NCI-H1092 treated with DMSO at 0.1 percent for 48 hours (cell line): ENCODE measurements at regions not wholly inside any gene's neighbourhood (a gene's known extent, or its start where the extent isn't known, plus 50 kb on each side); places are given as distances from the start of the nearest gene placed in this dataset.

ENCODE experiments used
- DNase-seq: peaks from one replicate; lab custom pipeline; 2025; lab: John Stamatoyannopoulos, UW

GRCh38 chr6:21997119-21998037, 299.5 kb downstream of the PRL start:
- DNase-seq, result no peak

DNA sequence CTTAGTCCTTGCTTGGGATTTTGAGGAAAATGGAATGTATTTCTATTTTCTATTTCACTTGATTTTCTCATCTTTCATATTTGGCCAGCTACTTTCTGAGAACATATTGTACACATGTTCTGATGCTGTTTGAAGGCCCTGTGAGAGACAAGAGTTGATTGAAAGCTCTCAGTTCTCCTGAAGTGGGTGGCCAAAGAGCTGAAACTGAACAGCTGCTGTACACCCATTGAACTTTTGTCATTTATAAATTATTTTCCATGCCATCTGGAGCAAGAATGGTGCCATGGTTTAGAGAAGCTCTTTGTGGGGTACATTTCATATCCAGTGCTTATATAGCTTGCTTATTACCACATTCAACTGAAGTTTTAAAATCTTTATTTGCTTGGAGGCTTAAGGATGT, 298.3 kb downstream of the PRL start:
- peak; percentile 8 for DNase-seq

- no peak for DNase-seq
Measured at GRCh38 chr6:21999012-21999528, 297.8 kb downstream of the PRL start.

DNA sequence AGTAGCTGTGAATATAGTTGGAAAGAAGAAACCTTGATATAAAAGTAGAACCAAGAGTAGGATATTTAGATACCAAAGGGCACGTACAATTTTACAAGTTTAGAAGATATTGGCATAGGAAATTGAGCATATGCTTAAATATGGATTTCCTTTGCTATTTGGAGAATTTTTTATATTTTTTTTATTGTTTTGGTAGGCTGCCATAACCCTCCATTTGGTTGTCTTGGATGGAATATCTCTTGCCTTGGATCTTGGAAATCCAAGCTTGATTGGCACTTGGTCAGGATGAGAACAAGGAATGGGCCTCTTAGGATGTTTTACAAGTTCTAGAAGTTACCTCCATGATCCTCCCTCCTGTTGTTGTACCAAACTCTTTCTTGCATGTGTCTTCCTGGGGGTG, 297.1 kb downstream of the PRL start:
- no peak for DNase-seq

DNA sequence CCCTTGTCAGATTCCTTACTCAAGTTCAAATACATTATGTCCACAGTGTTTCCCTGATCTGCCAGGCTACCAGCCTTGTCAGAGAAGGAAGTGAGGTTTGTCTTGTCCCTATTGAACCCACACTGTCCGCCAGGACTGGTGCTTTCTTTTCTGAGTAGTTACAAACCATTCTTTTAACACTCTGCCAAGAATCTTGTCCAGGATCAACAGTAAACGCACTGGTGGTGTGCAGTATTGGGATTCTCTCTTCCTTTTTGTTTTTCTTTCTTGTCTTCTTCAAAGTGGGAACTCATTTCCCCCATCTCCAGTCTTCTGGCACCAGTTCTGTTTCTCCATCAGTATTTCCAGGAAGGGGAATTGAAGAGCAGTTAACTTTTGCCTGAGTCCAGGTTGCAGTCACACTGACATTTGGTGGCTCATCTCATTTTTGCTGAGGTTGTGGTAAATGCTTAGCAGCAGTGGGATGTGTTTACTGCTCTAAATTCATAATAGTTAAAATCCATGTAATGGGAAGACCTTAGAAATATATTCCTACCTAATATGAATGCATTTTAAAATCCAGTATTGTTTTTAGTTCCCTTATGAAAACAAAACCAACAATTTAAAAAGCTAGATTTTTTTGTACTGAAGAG, 295.3 kb downstream of the PRL start:
- no peak for DNase-seq

- no peak for DNase-seq
Measured at GRCh38 chr6:22003287-22003686, 293.5 kb downstream of the PRL start.

- no peak for DNase-seq
Measured at GRCh38 chr6:22006795-22007194, 290.0 kb downstream of the PRL start.

DNA sequence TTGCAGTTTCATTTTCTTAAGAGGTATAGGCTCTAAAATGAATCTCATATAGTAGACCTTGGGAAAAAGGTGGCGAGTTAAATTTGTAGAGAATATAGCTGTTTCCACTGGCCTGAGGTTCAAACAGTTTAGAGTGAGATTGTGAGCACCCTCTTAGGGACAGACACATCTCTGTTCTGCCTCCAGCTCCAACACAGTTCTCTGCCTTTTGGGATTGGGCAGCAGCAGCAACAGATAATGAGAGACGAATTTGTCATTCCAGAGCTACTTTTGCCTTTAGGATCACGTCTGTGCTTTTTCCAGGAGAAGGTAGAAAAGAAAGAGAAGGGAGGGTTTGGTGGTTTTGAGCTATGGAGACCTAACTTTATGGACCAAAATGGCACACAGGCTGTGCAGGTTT, 289.4 kb downstream of the PRL start:
- DNase-seq, result no peak

DNA sequence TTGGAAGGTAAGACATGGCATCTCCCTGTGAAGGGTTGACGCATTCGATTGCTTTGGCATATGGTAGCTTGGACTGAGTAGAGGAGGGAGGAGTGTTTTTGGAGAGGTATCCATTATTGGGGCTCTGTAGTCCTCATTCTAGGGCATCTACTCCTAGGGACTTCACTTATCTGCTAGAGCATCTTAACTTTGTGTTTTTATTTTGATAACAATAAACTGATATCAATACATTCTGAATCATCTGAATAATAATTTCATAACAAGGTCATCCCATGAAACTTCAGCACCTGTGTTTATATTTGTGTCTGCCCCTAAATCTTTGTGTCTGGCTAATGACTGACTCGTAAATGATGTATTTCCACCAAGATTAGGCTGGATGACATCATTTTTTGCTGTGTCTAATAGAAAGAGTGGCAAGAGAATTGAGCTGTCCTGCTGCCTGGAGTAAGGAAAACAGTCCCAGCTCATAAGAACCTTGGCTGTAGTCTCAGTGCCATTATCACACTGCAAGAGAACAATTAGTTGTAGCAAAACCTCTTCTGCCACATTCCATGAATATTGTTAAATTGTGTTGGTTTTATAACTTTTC, 288.5 kb downstream of the PRL start:
- no peak for DNase-seq

DNA sequence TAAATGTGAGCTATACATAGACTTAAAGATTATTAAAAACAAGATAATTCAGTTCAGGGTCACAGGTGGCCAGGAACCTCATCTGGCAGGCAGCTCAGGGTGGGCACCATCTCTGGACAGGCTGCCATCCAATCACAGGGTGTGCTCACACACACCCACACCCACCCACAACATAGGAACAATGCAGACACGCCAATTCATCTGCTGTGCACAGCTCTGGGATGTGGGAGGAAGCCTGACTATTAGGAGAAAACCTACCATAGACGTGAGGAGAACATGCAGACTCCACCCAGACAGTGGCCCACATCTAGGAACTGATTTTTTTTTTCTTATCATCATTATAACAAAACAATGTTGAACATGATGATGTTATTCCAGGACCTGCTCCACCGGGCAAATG, 286.7 kb downstream of the PRL start:
- DNase-seq, result no peak

GRCh38 chr6:22015216-22015615, 281.6 kb downstream of the PRL start:
- DNase-seq, result no peak

DNA sequence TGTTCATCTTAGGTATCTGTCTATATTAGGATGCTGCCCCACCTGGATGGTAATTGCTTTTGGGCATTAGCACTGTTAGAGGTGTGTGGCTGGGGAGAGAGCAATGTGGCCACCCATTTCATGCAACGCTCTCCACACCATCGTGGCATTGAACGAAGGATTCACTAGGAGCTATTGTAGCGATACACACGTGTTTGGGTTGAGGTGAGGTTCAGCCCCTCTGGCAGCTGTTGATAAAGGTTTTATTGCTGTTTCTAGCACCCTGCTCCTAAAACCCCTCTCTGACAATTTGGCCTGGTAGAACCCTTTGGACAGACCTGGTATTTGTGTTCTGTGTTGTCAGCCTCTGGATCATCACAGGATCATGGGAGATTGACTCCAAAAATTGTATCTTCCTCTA, 280.9 kb downstream of the PRL start:
- no peak for DNase-seq

GRCh38 chr6:22017272-22017671, 279.6 kb downstream of the PRL start:
- DNase-seq, result no peak

- DNase-seq, result no peak
Measured at GRCh38 chr6:22017766-22018165, 279.1 kb downstream of the PRL start.

DNA sequence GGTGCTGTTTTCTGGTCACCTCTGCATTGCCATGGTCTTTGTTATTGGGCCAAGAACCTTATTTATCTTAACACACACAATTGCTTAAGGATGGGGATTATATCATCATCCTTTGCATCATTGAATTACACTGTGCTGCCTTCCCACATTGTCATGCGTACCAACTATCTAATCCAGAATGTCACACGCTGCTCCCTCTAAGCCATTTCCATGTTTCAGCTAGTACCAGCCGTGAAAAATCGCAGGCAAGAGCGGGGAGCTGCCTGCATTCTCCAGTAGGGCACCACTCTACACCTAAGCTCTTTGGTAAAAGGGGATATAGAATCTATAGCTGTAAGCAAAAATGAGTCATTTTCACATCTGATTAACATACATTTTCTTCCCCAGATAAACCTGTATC, 277.0 kb downstream of the PRL start:
- no peak for DNase-seq

DNA sequence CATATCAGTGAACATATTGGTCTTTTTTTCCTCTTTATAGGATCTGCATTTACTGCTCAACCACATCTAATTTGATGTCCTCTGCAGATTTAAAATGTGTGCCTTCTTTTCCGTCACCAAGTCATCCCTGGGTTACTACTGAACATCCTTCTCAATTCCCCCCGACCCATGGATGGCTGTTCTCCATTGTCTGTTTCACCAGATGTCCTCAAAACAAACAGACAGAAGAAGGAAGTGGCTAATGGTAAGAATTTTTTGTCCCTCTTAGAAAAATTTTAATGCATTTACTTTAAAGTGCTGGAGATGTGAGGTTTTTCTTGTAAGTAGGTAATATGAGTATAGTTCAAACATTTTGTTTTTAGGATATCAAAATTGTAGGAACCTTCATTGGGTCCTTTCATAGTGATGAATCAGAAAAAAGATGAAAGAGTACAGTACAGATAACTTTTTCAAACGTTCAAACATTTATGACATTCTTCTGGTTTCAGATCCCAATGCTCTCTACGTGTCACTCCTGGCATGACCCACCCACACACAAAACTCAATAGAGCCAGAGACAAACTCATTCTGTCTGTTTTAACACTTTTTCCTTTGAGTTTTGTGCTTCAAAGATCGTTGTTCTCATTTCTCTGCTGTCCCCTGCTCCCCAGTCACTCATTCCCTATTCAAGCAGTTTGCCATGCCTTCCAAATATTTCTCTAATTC, 276.4 kb downstream of the PRL start:
- no peak for DNase-seq

- DNase-seq, result no peak
Measured at GRCh38 chr6:22021966-22022365, 274.9 kb downstream of the PRL start.

GRCh38 chr6:22023937-22024336, 272.9 kb downstream of the PRL start:
- no peak for DNase-seq

DNA sequence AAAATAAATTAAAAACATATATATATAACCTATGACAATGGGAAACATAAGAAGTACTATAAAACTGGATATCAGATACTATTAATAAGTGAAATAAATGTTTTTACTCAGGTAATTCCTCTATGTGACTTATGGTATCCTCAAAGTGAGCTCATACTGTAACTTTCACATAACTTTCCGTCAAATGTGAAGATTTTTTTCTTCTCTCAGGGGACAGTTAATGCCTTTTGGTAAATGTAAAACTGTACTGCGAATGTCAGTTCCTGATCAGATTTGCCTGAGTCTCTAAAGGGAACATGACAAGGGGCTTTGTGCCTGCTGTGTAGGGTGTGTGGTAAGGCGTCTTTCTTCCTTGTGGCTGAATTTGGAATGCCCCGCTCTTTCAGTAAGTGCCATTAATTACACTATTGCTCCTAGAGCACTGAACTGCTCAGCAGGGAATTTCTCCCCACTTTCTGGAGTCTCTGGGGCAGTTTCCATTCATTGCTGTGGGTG, 271.8 kb downstream of the PRL start:
- DNase-seq, result no peak

DNA sequence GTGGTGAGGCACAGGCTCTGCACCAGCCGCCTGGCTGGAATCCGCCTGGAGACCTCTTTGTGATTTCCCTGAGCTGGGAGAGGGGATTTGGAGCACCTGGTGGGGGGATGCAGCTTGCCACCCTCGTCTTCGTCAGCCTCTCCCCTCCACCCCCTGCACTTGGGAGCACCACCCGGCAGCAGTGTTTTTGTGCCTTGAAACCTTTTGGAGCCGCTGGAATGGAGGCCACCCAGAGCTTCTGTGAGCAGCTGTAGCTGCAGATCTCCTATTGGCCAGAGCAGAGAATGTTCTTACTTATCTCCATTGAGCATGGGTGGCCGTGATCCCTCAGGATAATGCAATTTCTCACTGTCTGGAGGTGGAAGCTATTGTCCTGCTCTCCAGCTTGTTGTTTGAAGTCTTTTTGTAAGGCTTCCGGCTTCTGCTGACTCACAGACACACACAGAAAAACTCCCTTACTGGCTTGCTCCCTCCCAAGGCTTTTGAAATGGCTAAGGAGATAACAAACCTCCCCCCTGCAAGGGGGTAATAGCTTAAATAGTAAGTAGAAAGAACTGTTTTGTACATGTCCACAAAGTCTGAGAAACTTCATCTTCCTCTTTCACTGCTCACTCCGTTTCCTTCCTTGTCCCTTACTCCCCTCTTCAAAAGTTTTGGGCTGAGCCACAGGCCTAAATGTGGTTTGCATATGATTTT, 271.2 kb downstream of the PRL start:
- DNase-seq, result no peak

DNA sequence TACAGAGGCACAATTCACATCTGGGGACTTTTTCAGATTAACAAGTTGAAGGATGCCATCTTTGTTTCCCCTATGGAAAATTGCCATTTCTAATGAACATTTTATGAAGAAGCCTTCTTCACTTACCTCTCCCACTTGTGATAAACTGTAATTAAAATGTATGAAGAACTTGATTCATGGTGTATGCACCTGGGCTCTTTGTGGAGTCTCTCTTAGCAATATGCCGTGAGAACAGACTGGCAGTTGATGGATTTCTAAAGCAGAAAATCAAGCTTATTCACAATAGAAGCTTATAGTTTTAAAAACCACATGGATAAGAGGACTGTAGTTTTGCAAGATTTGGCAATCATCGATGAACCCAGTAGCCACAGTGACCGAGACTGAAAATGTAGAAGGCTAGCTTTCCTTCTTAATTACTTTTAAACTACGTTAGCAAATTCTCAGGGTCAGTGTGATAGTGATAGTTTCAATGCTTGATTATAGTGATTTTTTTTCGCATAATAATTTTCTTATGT, 270.6 kb downstream of the PRL start:
- no peak for DNase-seq
